SK-N-SH treated with all-trans-retinoic acid at 6 μM for 48 hours (cell line): ENCODE measurements at regions not wholly inside any gene's neighbourhood (a gene's known extent, or its start where the extent isn't known, plus 50 kb on each side); places are given as distances from the start of the nearest gene placed in this dataset.

ENCODE experiments used
- ARNTL ChIP-seq: fragments of 450-650 bp; formaldehyde crosslinking; IDR thresholded peaks from 2 replicates; pipeline ENCODE4 v1.5.0; 2020; ENCODE audit warnings: low read depth, mild to moderate bottlenecking, moderate library complexity, borderline replicate concordance
- BACH2 ChIP-seq: fragments of 250-450 bp; sonication (Bioruptor Pico); IDR thresholded peaks from 2 replicates; pipeline ENCODE4 v1.9.0; 2021; ENCODE audit warnings: mild to moderate bottlenecking, borderline replicate concordance
- ESRRG ChIP-seq: fragments of 250-450 bp; sonication (Bioruptor Pico); IDR thresholded peaks from 2 replicates; pipeline ENCODE4 v1.6.1; 2021; ENCODE audit warnings: mild to moderate bottlenecking
- GLIS3 ChIP-seq: fragments of 250-450 bp; sonication (Bioruptor Pico); IDR thresholded peaks from 2 replicates; pipeline ENCODE4 v1.5.0; 2020; ENCODE audit warnings: mild to moderate bottlenecking, moderate library complexity
- OSR1 ChIP-seq: fragments of 250-450 bp; sonication (Bioruptor Pico); IDR thresholded peaks from 2 replicates; pipeline ENCODE4 v1.8.0; 2022; ENCODE audit warnings: moderate library complexity, mild to moderate bottlenecking, inconsistent platforms
- PPARA ChIP-seq: fragments of 250-450 bp; sonication (Bioruptor Pico); IDR thresholded peaks from 2 replicates; pipeline ENCODE4 v1.5.0; 2020; ENCODE audit warnings: mild to moderate bottlenecking, borderline replicate concordance
- RARB ChIP-seq: fragments of 250-450 bp; sonication (Bioruptor Pico); IDR thresholded peaks from 2 replicates; pipeline ENCODE4 v1.8.0; 2021; ENCODE audit warnings: mild to moderate bottlenecking, moderate library complexity
- SNAI2 ChIP-seq: fragments of 250-450 bp; sonication (Bioruptor Pico); IDR thresholded peaks from 2 replicates; pipeline ENCODE4 v1.5.0; 2020; ENCODE audit warnings: mild to moderate bottlenecking, moderate library complexity
- TSHZ2 ChIP-seq: fragments of 250-450 bp; sonication (Bioruptor Pico); IDR thresholded peaks from 2 replicates; pipeline ENCODE4 v1.5.0; 2020; ENCODE audit warnings: mild to moderate bottlenecking, moderate library complexity
- ZC3H10 ChIP-seq: fragments of 250-450 bp; sonication (Bioruptor Pico); IDR thresholded peaks from 2 replicates; pipeline ENCODE4 v1.5.1; 2021; ENCODE audit warnings: mild to moderate bottlenecking, moderate library complexity
- ZNF8 ChIP-seq: fragments of 450-650 bp; formaldehyde crosslinking; IDR thresholded peaks from 2 replicates; pipeline ENCODE4 v1.5.0; 2020; ENCODE audit warnings: mild to moderate bottlenecking, moderate library complexity
- TF ChIP-seq, protein P1 (sequence below): fragments of 250-450 bp; sonication (Bioruptor Pico); IDR thresholded peaks from 2 replicates; pipeline ENCODE4 v1.5.1; 2021; ENCODE audit warnings: mild to moderate bottlenecking, moderate library complexity
- TF ChIP-seq, protein P2 (sequence below): fragments of 250-450 bp; sonication (Bioruptor Pico); IDR thresholded peaks from 2 replicates; pipeline ENCODE4 v1.5.1; 2020; ENCODE audit warnings: low read depth, mild to moderate bottlenecking, moderate library complexity

- TF ChIP-seq GLIS3 (CRISPR knock-in tag) (no peak), ZC3H10 (CRISPR knock-in tag) (no peak), TSHZ2 (CRISPR knock-in tag) (no peak), SNAI2 (CRISPR knock-in tag) (no peak), RARB (CRISPR knock-in tag) (no peak), ARNTL (CRISPR knock-in tag) (no peak), ESRRG (no peak), ZNF8 (CRISPR knock-in tag) (no peak), BACH2 (no peak), PPARA (CRISPR knock-in tag) (no peak), OSR1 (CRISPR knock-in tag) (no peak)
- TF ChIP-seq, protein P1, sequence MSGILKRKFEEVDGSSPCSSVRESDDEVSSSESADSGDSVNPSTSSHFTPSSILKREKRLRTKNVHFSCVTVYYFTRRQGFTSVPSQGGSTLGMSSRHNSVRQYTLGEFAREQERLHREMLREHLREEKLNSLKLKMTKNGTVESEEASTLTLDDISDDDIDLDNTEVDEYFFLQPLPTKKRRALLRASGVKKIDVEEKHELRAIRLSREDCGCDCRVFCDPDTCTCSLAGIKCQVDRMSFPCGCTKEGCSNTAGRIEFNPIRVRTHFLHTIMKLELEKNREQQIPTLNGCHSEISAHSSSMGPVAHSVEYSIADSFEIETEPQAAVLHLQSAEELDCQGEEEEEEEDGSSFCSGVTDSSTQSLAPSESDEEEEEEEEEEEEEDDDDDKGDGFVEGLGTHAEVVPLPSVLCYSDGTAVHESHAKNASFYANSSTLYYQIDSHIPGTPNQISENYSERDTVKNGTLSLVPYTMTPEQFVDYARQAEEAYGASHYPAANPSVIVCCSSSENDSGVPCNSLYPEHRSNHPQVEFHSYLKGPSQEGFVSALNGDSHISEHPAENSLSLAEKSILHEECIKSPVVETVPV (CRISPR knock-in tag): no peak
- TF ChIP-seq, protein P2, sequence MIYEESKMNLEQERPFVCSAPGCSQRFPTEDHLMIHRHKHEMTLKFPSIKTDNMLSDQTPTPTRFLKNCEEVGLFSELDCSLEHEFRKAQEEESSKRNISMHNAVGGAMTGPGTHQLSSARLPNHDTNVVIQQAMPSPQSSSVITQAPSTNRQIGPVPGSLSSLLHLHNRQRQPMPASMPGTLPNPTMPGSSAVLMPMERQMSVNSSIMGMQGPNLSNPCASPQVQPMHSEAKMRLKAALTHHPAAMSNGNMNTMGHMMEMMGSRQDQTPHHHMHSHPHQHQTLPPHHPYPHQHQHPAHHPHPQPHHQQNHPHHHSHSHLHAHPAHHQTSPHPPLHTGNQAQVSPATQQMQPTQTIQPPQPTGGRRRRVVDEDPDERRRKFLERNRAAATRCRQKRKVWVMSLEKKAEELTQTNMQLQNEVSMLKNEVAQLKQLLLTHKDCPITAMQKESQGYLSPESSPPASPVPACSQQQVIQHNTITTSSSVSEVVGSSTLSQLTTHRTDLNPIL (CRISPR knock-in tag): no peak
Measured at GRCh38 chr2:42874949-42875801, 82.8 kb upstream of the HAAO start.
